Keratinocyte (primary cell): ENCODE measurements at regions not wholly inside any gene's neighbourhood (a gene's known extent, or its start where the extent isn't known, plus 50 kb on each side); places are given as distances from the start of the nearest gene placed in this dataset.

Source experiments
- EZH2 ChIP-seq: IDR thresholded peaks from one replicate; pipeline ENCODE4 v1.6.1; 2012; ENCODE audit warnings: inconsistent platforms, mild to moderate bottlenecking, low read length, moderate library complexity
- TF ChIP-seq, protein P1 (sequence below), 3 experiments: IDR thresholded peaks in 1 of 3; conservative IDR thresholded peaks in 1 of 3; optimal IDR thresholded peaks in 1 of 3; 2 replicates in 2 of 3; 3 replicates in 1 of 3; pipeline versions ENCODE3 to v1.5.1; 2011; ENCODE audit warnings: low read length in 3 of 3, mild to moderate bottlenecking in 3 of 3, moderate library complexity in 2 of 3, control low read depth in 1 of 3, inconsistent platforms in 1 of 3; ENCODE audit not compliant: insufficient read depth in 2 of 3; ENCODE audit errors: extremely low read depth in 1 of 3

DNA sequence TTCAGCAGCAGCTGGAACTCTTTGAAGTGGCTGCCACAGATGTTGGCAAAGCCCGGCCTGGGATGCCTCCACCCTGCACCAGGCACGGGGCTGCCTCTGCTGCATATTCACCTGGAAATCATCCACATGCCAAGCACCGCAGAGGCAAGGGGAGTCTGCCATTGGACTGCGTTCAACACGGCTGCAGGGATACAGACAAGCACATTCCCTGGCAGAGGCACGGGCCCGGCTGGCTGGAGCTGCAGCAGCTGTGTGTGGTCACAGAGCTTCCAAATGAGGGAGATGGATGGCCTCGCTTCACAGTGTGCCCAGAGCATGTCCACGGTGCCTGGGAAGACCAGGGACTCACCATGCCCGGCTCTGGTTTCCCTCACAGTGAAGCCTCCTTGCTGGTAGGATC, 1378.9 kb downstream of the TBC1D22A start:
- TF ChIP-seq, protein P1, sequence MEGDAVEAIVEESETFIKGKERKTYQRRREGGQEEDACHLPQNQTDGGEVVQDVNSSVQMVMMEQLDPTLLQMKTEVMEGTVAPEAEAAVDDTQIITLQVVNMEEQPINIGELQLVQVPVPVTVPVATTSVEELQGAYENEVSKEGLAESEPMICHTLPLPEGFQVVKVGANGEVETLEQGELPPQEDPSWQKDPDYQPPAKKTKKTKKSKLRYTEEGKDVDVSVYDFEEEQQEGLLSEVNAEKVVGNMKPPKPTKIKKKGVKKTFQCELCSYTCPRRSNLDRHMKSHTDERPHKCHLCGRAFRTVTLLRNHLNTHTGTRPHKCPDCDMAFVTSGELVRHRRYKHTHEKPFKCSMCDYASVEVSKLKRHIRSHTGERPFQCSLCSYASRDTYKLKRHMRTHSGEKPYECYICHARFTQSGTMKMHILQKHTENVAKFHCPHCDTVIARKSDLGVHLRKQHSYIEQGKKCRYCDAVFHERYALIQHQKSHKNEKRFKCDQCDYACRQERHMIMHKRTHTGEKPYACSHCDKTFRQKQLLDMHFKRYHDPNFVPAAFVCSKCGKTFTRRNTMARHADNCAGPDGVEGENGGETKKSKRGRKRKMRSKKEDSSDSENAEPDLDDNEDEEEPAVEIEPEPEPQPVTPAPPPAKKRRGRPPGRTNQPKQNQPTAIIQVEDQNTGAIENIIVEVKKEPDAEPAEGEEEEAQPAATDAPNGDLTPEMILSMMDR (optimal IDR thresholded peaks at IDR 0.05 in 1 of 3, IDR thresholded peaks at IDR 0.05 in 1 of 3, conservative IDR thresholded peaks at IDR 0.05 in 1 of 3; ENCODE audit: extremely low read depth in 1 of 3, insufficient read depth in 2 of 3, low read length in 3 of 3), result no peak
- no peak for TF ChIP-seq EZH2
